GM21723 (cell line): ENCODE measurements at regions not wholly inside any gene's neighbourhood (a gene's known extent, or its start where the extent isn't known, plus 50 kb on each side); places are given as distances from the start of the nearest gene placed in this dataset.
"Not testable (repeated sequence)": the region's sequence is repeated elsewhere in the genome, so short reads cannot be mapped to it uniquely, and the experiment has no call there.

Experiments
- ATAC-seq: cut with Tn5 transposase; IDR thresholded peaks from one replicate; pipeline ENCODE4 v1.9.1; 2021; ENCODE audit warnings: mild to moderate bottlenecking, moderate library complexity; ENCODE audit not compliant: unreplicated experiment

DNA sequence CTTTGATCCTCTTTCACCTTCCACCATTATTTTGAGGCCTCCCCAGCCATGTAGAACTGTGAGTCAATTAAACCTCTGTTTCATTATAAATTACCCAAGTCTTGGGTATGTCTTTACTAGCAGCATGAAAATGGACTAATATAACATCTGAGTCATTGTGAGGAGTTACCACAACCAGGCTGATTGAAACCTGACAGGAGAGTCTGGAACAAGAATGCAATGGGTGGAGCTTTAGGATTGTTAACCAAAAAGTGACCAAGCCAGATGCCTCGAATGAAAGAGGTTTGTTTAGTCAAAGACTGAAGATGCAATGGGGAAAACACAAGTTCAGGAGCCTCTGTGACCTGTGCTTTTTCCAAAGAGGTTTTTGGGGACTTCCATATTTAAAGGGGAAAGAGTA lies 659.0 kb downstream of the SLITRK6 start:
- no peak for ATAC-seq

DNA sequence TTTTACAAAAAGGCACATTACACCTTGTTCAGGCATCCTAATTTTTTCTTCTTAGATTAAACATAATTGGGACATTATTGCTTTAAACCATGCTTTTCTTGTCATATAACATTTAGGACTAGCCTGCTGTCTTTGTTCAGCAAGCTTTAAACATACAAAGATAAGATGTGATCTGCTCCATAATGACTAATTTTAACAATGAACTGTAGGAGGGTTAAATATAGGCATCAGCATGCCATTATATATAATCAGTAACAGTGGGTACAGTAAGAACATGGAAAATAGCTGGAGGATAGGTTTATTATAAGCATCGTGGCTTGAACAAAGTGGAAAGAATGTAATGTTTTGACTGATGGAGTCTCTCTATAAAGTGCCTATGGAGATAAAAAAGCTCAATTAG lies 661.7 kb downstream of the SLITRK6 start:
- ATAC-seq, result no peak

DNA sequence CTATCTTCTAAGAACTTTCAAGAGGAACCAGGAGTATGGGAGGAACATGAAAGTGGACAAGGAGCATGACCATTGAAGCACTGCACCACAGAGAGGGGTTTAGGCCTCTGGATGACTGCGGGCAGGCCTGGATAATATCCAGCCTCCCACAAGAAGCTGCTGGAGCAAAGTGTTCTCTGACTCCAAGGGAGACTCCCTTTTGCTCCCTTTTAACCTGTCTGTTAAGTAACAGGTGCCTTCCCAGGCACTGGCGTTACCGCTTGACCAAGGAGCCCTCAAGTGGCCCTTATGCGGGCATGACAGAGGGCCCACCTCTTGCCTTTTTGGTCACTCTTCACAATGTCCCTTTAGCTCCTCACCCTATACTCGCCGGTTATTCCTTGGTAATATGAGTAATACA lies 666.2 kb downstream of the SLITRK6 start:
- no peak for ATAC-seq

DNA sequence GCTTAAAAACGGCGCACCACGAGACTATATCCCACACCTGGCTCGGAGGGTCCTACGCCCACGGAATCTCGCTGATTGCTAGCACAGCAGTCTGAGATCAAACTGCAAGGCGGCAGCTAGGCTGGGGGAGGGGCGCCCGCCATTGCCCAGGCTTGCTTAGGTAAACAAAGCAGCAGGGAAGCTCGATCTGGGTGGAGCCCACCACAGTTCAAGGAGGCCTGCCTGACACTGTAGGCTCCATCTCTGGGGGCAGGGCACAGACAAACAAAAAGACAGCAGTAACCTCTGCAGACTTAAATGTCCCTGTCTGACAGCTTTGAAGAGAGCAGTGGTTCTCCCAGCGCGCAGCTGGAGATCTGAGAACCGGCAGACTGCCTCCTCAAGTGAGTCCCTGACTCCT lies 675.7 kb downstream of the SLITRK6 start:
- not testable (repeated sequence) for ATAC-seq

DNA sequence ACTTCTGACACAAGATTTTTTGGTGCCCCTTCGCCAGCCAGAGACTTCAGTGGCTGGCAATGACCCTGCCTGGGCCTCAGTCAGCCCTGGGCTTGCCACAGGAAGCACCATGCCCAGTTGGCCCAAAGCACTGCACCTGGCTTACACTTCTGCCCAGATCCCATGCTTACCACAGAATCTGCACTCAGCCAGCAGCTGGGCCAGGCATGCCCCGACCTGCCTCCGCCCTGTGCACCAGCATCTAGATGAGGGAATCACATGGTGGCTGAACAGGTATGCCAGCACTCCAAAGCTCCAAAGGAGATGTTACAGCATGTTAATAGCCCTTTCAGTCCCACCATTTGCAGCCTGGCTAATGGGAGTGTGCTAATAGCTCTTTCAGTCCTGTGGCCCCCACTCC lies 690.9 kb downstream of the SLITRK6 start:
- ATAC-seq, result no peak

DNA sequence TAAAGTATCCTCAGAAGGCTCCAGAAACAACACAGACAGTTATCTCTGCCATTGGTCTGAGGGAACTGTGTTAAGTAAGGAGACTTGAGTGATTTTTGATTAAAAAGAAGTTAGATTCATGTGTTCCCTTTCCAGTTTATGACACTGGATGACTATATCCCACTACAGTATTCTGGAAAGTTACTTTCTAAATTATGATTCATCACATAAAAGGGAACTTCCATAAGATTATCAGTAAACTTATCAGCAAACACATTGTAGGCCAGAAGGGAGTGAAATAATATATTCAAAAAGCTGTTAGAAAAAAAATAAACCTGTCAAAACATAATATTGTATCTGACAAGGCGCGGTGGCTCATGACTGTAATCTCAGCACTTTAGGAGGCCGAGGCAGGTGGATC lies 700.0 kb downstream of the SLITRK6 start:
- ATAC-seq, result no peak

DNA sequence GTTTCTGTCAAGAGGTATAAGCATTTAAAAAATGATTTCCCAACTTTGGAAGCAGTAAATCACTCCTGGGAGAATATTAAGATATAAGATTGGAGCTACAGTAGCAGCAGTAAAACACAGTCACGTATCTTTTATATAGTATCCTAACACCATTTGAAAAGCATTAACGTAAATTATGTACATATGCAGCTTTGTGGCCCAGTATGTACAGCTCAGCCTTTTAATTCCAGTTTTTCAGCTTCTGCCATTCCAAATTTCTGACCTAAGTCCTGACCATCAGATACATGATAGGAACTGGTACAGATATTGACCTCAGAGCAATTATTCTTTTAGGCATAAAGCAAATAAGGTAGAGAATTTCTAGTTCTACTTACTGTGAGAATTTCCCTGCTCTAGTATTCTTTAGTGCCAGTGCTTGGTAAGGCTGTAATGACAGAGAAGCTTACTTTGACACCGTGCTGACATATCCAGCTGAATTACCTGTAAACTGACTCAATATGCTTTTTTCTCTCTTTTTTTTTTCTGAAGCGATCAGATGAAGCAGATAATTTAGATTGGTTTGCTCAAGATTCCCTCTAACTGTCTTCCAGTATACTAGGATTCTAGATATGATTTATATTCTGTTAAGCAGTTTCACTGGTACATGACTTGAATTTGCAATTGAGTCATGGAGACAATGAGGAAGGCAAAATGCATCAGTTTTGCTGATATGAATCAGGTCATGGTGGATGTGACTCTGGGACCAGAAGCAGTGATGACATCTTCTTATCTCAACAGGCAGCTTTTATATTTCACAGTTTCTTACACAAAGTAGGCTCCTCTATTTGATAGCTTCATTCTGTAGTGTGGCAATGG lies 703.6 kb downstream of the SLITRK6 start:
- ATAC-seq, result no peak

DNA sequence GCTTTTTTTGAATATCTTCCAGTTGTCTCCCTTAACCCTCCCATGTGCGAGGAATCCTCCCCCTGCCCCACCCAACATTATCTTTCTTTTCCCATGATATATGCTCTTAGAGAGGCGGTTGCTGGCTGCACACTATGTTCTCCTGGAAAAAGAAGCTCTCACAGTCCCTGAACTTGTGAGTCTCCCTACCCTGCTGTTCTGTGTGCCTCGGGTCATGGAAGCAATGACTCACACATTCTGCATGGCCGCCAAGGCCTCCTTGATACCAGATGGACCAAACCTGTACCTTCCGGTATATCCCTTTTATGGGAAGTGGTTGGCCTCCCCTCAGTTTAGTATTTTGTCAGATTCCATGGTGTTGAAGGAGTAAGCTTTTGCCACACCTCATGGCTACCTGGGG lies 705.4 kb downstream of the SLITRK6 start:
- no peak for ATAC-seq

DNA sequence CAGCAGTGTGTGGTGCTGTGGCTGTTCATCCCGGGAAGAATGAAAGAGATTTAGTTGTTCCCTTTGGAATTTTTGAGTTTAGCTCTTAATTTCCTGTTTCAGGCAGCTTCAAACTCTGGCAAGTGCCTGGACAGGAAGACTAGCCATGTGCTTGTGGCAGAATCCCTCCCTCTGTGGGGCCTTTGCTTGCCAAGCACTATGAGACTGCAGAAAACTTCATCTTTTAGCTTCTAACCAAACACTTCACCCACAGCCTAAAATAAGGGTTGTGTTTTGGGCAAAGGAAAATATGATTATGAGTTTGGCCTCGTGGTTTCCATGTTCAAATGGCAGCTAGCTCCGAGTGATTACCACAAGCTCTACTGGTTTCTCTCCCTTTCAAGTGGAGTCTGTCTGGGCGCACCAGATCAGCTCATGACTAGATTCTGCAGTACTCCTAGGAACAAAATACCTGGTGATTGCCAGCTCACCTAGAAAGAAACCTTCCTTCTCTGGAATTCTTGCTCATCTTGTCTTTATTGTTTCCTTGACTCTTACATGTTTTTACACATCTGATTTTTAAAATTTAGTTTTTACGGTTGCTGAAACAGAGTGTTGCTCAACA lies 707.5 kb downstream of the SLITRK6 start:
- no peak for ATAC-seq

DNA sequence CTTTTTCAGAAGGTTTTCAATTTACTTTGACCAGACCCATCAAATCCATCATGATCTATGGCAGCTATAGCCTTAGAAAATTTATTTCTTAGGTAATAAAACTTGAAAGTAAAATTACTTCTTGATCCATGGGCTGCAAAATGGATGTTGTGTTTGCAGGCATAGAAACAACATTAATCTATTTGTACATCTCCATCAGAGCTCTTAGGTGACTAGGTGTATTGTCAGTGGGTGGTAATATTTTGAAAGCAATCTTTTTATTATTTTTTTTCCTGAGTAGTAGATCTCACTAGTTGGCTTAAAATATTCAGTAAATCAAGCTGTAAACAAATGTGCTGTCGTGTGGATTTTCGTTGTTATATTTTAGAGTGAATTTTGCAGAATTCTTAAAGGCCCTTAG lies 710.0 kb downstream of the SLITRK6 start:
- no peak for ATAC-seq

DNA sequence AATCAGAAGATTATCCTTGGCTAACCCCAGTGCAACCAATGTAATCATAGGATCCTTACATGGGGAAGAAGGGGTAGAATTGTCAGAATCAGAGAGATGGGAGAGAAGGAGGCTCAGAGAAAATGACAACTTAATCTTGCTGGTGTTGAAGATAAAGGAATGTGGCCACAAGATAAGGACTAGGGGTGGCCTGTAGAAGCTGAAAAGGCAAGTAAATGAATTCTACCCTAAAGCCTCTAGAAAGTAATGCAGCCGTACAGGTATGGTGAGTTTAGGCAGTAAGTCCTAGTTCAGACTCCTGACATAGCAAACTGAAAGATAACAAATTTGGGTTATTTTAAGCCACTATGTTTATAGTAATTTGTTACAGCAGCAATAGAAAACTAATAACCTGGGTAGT lies 718.5 kb downstream of the SLITRK6 start:
- ATAC-seq, result no peak

DNA sequence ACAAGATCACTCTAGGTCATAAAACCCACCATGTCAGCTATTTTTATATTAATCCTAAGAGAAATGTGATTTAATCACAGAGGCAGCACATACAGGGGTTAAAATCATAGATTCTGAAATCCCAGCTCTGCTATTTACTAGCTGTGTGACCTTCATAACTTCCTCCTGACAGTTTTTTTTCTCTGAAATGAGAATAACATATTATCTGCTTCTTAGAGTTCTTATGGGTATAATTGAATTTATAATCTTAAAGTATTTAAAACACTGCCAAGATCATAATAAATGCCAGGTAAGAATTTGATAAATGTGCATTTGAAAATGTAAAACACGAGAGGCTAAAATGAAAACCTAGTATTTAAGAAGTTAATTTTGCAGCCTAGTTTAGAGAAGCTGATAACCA lies 722.9 kb downstream of the SLITRK6 start:
- no peak for ATAC-seq

DNA sequence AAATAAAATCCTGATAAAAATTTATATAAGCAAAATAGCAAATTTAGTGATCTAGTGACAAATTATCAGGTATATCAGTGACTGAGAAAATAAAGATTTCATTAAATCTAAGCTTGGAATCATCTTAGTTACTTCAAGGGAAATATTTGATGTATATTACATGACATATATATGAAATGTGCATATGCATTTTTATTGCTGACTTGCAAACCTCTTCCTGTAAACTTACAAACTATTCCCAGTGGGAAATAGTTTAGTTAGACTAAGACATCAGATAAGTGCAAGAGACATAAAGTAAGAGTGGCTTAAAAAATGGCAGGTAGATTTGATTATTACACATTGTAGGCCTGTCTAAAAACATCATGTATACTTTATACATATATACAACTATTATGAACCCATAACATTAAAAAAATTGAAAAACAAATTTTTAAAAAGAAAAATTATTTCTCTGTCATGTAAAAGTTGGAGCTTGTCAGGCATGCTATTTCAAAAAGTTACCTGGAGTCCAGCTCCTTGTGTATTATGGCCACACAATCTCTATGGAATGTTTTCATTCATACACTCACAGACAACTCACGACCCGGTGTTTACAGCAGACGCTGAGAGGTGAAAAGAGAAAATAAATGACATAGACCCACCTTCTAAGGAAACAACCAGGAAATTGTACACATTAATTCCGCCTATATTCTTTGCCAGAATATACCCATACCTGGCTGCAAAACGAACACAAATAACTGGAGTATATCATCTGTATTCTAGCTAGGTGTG lies 724.5 kb downstream of the SLITRK6 start:
- no peak for ATAC-seq

DNA sequence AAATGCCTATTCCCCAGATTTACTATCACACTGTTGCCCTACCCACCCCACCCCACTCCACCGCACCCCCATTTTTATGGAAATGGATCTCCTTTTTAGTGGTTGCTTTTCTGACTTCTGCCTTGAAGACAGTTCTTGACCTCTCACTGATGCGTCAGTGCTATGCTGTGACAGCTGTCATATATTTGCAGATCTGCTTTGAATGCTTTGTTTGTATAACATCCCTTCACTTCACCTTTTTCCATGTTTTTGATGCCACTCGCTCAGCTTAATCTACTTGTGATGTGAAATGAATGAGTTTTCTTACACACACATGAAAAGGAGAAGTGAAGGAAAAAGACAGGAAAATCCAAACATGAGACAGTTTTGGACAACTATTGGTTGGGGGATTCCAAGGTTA lies 731.0 kb downstream of the SLITRK6 start:
- ATAC-seq, result no peak

DNA sequence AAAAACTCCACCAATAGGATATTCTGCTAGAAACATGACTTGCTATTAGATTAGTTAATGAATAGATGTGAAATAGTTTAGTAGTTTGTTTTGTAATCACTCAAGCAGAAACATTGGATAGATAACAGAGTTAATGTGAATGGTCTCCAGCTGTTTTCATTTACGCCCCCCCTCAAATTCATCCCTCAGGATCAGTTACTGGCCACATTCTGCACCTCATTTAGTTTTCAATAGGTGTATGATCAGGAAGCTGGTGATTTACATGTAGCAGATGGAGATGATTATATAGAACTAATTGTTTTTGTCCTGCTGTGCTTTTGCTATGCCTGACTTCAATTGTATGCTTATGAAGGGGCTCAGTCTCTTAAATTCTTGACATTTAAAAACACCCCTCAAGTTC lies 759.0 kb downstream of the SLITRK6 start:
- ATAC-seq, result no peak

DNA sequence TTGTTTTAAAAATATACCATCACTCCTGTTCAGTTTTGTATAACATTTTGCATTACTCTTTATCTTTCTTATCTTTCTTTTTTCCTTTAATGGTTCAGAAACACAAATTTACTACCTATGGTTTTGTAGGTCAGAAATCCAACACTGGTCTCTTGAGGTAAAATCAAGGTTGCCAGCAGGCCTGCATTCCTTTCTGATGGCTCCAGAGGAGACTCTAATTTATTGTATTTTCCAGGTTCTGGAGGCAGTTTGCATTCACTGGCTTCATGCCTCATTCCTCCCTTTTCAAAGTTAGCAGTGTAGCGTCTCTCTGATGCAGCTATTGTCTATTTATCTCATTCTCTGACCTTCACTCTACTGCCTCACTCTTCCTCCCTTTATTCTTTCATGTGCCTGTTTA lies 767.4 kb downstream of the SLITRK6 start:
- no peak for ATAC-seq

DNA sequence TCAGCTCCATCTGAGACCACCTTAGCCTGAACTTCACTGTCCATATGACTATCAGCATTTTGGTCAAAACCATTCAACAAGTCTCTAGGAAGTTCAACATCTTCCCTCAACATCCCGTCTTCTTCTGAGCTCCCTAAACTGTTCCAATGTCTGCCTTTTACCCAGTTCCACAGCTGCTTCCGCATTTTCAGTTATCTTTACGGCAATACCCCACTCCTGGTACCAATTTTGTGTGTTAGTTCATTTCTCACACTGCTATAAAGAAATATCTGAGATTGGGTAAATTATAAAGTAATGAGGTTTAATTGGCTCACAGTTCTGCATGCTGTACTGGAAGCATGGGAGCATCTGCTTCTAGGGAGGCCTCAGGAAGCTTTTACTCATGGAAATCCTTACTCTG lies 771.2 kb downstream of the SLITRK6 start:
- ATAC-seq, result no peak

DNA sequence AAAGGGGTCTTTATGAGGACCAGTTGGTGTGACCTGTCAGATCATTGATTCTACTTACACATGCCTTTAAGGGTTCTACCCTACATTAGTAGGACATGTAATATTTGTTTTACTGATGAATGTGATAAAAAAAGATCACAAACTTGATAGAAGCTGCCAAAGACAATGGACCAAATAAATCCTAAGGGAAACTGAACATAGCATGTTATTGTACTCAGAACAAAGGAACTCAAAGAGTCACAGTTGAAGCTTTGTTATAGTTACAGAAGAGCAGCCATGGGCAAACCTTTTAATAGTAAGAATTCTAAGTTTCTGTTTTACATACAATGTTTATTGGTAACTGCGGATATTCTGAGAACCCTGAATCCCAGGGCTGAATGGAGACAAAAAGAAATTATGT lies 780.1 kb downstream of the SLITRK6 start:
- no peak for ATAC-seq

DNA sequence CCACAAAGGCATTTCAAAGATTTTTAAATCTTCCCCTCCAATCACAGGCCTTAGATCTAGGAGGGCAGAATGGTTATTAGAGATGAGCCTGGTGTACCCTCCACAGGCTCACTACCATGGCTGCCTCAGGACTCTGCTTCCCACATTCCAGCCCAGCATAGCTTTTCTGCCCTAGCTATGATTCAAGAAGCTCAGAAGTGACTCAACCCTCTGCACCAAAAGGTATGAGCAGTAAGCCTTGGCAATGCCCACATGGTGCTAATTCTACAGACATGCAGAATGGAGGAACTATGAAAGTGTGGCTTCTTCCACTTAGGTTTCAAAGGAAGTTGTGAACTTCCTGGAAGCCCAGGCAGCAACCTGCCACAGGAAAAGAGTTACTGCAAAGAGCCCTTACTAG lies 786.2 kb downstream of the SLITRK6 start:
- ATAC-seq, result no peak

DNA sequence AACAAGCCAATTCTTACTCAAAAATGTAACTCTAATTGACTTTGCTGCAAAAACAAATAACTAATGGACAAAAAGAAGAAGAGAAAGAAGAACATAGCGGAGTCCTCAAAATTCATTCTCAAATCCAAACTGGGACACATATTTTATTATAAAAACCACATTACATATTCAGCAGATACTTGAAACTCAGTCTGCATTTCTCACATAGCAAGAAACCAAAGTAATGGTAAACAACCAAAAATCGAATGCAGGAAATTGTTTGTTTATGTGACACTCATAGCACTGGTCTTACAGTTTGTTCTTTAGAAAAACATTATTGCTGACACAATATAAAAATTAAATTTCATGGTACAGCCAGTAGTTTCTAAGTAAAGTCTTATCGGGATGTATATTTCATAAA lies 789.8 kb downstream of the SLITRK6 start:
- no peak for ATAC-seq

DNA sequence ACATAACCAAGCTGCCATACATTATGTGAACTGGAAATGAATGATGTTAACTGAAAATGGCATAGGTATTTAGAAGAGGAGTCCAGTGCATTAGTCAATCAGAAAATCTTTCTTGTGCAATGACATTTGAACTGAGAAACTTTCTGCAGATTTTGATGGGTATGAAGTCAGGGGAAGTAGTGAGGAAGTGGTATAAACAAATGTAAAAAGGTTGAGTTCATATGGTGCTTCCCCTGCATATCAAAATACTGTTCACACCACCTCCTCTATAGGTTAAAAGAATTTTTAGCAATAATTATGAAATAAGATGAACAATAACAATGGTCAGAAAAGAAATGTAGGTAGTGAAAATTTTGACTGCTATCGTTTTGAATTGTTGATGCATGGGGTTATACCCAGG lies 800.0 kb downstream of the SLITRK6 start:
- ATAC-seq, result no peak

DNA sequence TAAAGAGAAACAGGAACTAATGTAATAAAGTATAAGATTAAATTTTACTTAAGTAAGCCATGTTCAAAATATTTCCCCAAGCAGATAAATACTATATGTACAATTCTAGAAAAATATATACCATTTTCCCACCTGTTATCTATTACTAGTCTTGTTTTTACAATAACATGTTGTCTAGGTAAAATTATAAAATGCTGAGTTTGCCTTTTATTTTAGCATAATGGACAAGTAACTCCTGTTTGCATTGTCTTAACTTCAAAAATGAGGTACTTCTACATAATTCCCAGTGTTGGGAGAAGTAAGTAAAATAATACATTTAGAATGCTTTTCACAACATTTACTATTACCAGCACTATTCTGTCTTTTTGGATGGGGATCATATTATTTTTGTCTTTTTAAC lies 800.5 kb downstream of the SLITRK6 start:
- no peak for ATAC-seq
